GM12891 (cell line): ENCODE measurements at regions not wholly inside any gene's neighbourhood (a gene's known extent, or its start where the extent isn't known, plus 50 kb on each side); places are given as distances from the start of the nearest gene placed in this dataset.
"Not testable (repeated sequence)": the region's sequence is repeated elsewhere in the genome, so short reads cannot be mapped to it uniquely, and the experiment has no call there.

Experiments used
- DNase-seq: peaks from one replicate; pipeline ENCODE4 v3.0.0; 2011; ENCODE audit warnings: low spot score; ENCODE audit not compliant: insufficient read length
- FAIRE-seq: peaks from 2 replicates; lab custom pipeline; 2011; peaks lifted over from hg19 to GRCh38; lab: Jason Lieb, UNC
- PAX5 ChIP-seq: IDR thresholded peaks from 2 replicates; pipeline ENCODE4 v1.6.1; 2011; ENCODE audit warnings: low read length, moderate library complexity, mild to moderate bottlenecking; ENCODE audit not compliant: insufficient read depth, severe bottlenecking
- POLR2A ChIP-seq: IDR thresholded peaks from 2 replicates; pipeline ENCODE4 v1.6.1; 2011; ENCODE audit warnings: low read depth, low read length, control low read depth
- POLR2AphosphoS5 ChIP-seq: IDR thresholded peaks from 2 replicates; pipeline ENCODE4 v1.6.1; 2011; ENCODE audit warnings: low read depth, low read length, control low read depth
- POU2F2 ChIP-seq: IDR thresholded peaks from 2 replicates; pipeline ENCODE4 v1.6.1; 2011; ENCODE audit warnings: low read depth, mild to moderate bottlenecking, control low read depth, low read length, moderate library complexity
- SPI1 ChIP-seq: IDR thresholded peaks from 2 replicates; pipeline ENCODE4 v1.6.1; 2011; ENCODE audit warnings: low read depth, low read length, control low read depth
- TAF1 ChIP-seq: IDR thresholded peaks from 2 replicates; pipeline ENCODE4 v1.6.1; 2011; ENCODE audit warnings: low read depth, low read length, control low read depth

DNA sequence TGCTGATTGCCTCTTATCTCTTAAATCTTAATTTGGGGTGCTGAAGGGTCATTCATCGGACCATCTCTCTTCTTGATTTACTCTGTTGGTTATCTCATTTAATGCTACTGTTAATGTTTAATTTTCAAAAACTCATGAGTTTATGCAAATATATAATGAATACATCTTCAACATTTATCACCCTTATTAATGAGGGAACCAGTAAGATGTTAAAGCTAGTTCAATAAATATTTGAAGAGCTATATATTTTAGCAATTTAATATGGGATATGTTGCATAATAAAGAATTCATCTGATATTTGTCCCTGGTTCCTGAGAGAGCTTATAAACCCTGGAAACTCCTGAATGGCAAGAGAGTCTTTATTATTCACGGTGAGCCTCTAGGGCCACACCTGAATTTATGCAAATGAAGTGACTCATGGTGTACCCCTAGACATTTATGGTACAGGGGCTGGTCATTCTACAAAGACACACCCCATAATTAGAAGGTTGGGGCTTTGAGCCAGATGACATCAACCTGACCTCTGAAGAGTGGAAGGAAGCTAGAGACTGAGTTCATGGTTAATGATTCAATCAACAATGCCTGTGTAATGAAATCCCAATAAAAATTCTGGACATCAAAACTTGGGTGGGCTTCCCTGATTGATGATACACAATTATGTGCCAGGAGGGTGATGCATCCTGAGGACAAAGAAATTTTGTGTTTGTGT is 339.5 kb upstream of the ZNF608 start:
- no peak for FAIRE-seq
- DNase-seq, result no peak
- no peak for TF ChIP-seq POU2F2
- no peak for TF ChIP-seq TAF1
- TF ChIP-seq POLR2AphosphoS5, result no peak
- no peak for TF ChIP-seq POLR2A
- TF ChIP-seq SPI1, result no peak
- no peak for TF ChIP-seq PAX5

DNA sequence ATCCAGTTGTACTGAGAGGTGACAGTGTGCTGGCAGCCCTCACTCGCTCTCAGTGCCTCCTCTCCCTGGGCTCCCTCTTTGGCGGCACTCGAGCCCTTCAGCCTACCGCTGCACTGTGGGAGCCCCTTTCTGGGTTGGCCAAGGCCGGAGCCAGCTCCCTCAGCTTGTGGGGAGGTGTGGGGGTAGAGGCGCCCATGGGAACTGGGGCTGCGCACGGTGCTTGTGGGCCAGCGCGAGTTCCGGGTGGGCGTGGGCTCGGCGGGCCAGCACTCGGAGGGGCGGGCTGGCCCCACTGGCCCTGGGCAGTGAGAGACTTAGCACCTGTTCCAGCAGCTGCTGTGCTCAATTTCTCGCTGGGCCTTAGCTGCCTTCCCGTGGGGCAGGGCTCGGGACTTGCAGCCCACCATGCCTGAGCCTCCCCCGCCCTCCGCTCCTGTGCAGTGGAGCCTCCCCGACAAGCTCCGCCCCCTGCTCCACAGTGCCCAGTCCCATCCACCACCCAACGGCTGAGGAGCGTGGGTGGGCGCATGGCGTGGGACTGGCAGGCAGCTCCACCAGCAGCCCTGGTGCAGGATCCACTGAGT is 342.2 kb upstream of the ZNF608 start:
- DNase-seq, result no peak

DNA sequence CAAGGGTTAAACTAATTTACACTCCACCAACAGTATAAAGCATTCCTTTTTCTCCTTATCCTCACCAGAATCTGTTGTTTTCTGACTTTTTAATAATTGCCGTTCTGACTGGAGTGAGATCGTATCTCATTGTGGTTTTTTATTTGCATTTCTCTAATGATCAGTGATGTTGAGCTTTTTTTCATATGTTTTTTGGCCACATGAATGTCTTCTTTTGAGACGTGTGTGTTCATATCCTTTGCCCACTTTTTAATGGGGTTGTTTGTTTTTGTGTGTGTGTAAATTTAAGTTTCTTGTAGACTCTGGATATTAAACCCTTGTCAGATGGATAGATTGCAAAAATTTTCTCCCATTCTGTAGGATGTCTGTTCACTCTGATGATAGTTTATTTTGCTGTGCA is 345.7 kb upstream of the ZNF608 start:
- not testable (repeated sequence) for DNase-seq, FAIRE-seq

More for the DNA sequence above, 342.2 kb upstream of the ZNF608 start:
- FAIRE-seq, result no peak
- TF ChIP-seq TAF1 (no peak), SPI1 (no peak), POLR2AphosphoS5 (no peak), POLR2A (no peak), PAX5 (no peak), POU2F2 (no peak)

DNA sequence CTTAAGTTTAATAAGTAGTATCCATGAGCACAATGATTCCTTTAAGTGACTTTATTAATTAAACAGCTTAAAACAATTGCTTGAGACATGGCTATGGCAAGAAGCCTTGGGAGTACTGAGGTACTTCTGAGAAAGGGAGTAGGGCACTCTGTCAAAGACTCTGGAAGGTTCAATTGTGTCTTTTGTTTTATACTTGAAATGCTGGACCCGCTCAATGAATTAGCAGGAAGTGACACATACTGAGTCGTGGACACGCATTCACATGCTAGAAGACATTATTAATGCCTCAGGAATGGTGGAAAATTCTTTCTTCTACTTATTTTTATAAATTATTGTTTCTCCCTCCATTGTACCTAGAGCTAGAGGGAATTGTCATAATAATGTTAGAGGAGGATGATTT is 347.3 kb upstream of the ZNF608 start:
- DNase-seq, result no peak
- no peak for FAIRE-seq

DNA sequence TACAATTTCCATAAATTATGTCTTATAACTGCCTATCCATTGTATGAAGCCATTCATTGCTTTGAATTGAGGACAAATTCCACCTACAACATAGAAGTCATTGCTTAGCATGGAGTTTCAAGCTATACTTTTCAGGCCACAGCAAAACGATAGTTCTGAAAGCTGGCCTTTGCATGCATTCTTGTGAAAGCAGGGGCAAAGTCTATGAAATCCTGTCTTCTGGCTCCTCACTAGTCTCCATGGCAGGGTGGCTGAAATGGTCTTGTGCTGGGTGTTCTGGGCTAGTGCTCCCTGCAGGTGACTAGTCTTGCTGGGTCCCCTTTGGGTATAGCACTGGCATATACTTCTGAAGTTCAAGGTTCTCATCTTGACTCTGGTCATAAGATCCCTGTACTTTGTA is 353.9 kb upstream of the ZNF608 start:
- DNase-seq (no peak), FAIRE-seq (no peak)
- TF ChIP-seq TAF1 (no peak), POU2F2 (no peak), POLR2AphosphoS5 (no peak), POLR2A (no peak), SPI1 (no peak), PAX5 (no peak)

More for the DNA sequence above, 347.3 kb upstream of the ZNF608 start:
- TF ChIP-seq TAF1 (no peak), POLR2AphosphoS5 (no peak), PAX5 (no peak), POU2F2 (no peak), SPI1 (no peak), POLR2A (no peak)

DNA sequence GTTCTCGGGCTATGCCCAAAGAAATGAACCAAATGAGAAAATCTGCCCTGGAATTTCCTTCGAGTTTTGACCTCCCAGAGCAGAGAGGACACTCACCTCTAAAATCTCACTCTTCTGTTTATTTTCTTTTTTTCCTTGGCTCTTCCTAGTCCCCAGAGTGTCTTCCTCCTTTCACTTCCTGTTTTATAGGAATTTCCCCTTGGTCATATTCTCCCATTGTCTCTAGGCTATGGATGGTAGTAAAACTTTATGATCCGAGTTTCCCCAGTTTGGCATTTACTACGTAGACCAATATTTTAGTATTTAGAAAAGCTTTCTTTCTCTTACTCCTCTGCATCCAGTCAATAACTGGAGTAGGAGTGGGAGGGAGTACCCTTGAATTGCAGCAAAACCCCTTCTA is 354.5 kb upstream of the ZNF608 start:
- TF ChIP-seq PAX5, result no peak
- TF ChIP-seq SPI1, result no peak
- no peak for TF ChIP-seq POLR2A
- TF ChIP-seq POU2F2, result no peak
- FAIRE-seq, result no peak
- no peak for DNase-seq

DNA sequence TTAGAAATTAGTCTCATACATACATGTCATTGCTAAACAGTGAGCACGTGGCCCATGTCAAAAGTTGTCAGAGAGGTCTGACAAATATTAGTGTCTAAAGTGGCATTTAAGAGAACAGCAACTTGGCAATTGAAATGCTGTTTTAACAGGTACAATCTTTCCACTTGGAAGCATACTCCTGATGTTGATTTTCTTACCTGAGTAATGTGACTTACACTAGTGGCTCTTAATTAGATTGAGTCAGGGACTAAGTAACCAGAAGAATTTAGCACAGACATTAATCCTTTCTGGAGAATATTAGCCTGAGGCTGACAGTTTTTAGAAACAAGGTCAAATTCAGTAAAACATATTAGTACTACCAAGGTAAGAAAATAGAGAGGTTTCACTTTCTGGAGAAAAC is 357.0 kb upstream of the ZNF608 start:
- no peak for TF ChIP-seq POLR2A
- TF ChIP-seq PAX5, result no peak
- TF ChIP-seq TAF1, result no peak
- no peak for TF ChIP-seq POU2F2
- DNase-seq, result no peak
- FAIRE-seq, result no peak

DNA sequence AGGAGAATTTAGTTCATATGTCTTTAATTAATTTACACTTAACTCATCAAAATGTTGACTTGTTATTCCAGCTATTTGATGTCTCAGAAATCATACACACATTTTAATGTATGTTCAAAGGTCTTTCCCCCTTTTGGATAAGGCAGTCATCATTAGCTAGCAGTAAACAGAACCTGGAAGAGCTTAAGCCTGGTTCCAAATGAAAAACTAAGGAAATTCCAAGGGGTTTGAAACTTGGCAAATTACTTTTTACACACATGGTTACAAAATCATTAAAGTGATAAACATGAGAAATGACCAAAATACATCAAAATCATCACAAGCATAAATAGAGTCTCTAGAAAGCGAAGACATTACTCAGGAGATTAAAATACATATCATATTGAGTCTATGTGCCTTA is 359.8 kb upstream of the ZNF608 start:
- FAIRE-seq, result no peak
- no peak for TF ChIP-seq POU2F2
- TF ChIP-seq TAF1, result no peak
- no peak for TF ChIP-seq POLR2A
- no peak for TF ChIP-seq POLR2AphosphoS5
- no peak for TF ChIP-seq PAX5

DNA sequence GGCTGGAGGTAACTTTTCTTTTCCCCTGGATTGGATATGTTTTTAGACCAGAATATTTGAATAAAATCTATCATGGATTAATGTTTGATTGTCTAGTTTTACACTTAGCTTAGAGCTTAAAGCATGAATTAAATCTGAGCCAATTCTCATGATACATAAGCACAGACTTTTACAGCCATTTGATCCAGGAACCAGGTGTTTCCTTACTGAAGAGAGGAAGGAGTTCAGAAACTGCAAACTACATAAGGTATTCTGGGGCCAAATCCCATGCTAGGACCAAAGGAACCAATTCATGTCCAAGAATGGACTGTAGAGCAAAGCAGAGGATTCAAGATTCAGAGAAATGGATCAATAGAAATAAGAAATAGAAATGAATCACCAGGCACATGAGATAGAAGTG is 360.4 kb upstream of the ZNF608 start:
- TF ChIP-seq TAF1 (no peak), PAX5 (no peak), POU2F2 (no peak), SPI1 (no peak), POLR2AphosphoS5 (no peak), POLR2A (no peak)
- FAIRE-seq (no peak), DNase-seq (no peak)

More for the DNA sequence above, 359.8 kb upstream of the ZNF608 start:
- DNase-seq, result no peak

DNA sequence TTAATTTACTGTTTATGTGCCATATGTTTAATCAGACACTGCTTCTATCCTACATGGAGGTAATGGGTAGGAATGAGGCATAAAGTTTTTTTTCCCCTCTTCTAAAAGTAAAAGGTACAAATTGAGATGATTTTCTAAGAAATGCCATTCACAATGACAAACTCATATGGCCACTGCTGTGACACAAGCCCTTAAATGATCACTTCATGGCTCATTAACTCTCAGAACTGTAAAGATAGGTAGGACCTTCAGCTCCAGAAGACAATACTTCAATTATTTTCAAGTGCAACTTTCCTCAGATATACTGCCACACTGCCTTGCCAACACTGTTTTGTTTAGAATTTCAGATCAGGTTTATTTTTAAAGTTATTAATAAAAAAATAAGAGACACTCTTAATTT is 362.9 kb upstream of the ZNF608 start:
- DNase-seq, result no peak
- no peak for FAIRE-seq
- TF ChIP-seq POLR2A (no peak), TAF1 (no peak), PAX5 (no peak), SPI1 (no peak), POU2F2 (no peak), POLR2AphosphoS5 (no peak)
